WTC11 (cell line): ENCODE measurements at regions not wholly inside any gene's neighbourhood (a gene's known extent, or its start where the extent isn't known, plus 50 kb on each side); places are given as distances from the start of the nearest gene placed in this dataset.

Experiments
- ATF2 ChIP-seq: sonication (generic); formaldehyde crosslinking; IDR thresholded peaks from 2 replicates; pipeline ENCODE4 v1.8.1; 2022; ENCODE audit warnings: low read depth, missing genetic modification reagents, borderline replicate concordance
- CTCF ChIP-seq: fragments of 200-600 bp; IDR thresholded peaks from 2 replicates; pipeline ENCODE4 v1.8.0; 2022; ENCODE audit warnings: antibody characterized with exemption
- ELF4 ChIP-seq: sonication (generic); formaldehyde crosslinking; IDR thresholded peaks from 2 replicates; pipeline ENCODE4 v1.8.1; 2022; ENCODE audit warnings: low read depth, mild to moderate bottlenecking, moderate library complexity, missing genetic modification reagents
- GABPB1 ChIP-seq: sonication (generic); formaldehyde crosslinking; IDR thresholded peaks from 2 replicates; pipeline ENCODE4 v1.8.1; 2023; ENCODE audit warnings: mild to moderate bottlenecking, missing genetic modification reagents
- JUN ChIP-seq: sonication (generic); formaldehyde crosslinking; IDR thresholded peaks from 2 replicates; pipeline ENCODE4 v1.8.0; 2023; ENCODE audit warnings: mild to moderate bottlenecking, missing genetic modification reagents
- MAX ChIP-seq: sonication (generic); formaldehyde crosslinking; IDR thresholded peaks from 2 replicates; pipeline ENCODE4 v1.8.0; 2022; ENCODE audit warnings: mild to moderate bottlenecking, missing genetic modification reagents
- MLX ChIP-seq: sonication (generic); formaldehyde crosslinking; IDR thresholded peaks from 2 replicates; pipeline ENCODE4 v1.8.1; 2023; ENCODE audit warnings: mild to moderate bottlenecking, missing genetic modification reagents, moderate library complexity
- PREB ChIP-seq: sonication (generic); formaldehyde crosslinking; IDR thresholded peaks from 2 replicates; pipeline ENCODE4 v1.8.1; 2022; ENCODE audit warnings: mild to moderate bottlenecking, missing genetic modification reagents, moderate library complexity, borderline replicate concordance
- PRRX2 ChIP-seq: fragments of 250-450 bp; sonication (Bioruptor Pico); IDR thresholded peaks from 2 replicates; pipeline ENCODE4 v1.8.0; 2021; ENCODE audit warnings: mild to moderate bottlenecking
- SMAD4 ChIP-seq: sonication (generic); formaldehyde crosslinking; IDR thresholded peaks from 2 replicates; pipeline ENCODE4 v1.8.0; 2022; ENCODE audit warnings: mild to moderate bottlenecking, missing genetic modification reagents
- TEAD4 ChIP-seq: sonication (generic); formaldehyde crosslinking; IDR thresholded peaks from 2 replicates; pipeline ENCODE4 v1.8.0; 2022; ENCODE audit warnings: mild to moderate bottlenecking, missing genetic modification reagents
- USF1 ChIP-seq: sonication (generic); formaldehyde crosslinking; IDR thresholded peaks from 2 replicates; pipeline ENCODE4 v1.8.0; 2022; ENCODE audit warnings: mild to moderate bottlenecking, missing genetic modification reagents
- ZBTB43 ChIP-seq: sonication (generic); formaldehyde crosslinking; IDR thresholded peaks from 2 replicates; pipeline ENCODE4 v1.8.1; 2023; ENCODE audit warnings: mild to moderate bottlenecking, missing genetic modification reagents

- no peak for TF ChIP-seq CTCF
- no peak for TF ChIP-seq JUN (CRISPR knock-in tag)
- TF ChIP-seq TEAD4, result no peak
- no peak for TF ChIP-seq PREB
- no peak for TF ChIP-seq ATF2 (CRISPR knock-in tag)
- TF ChIP-seq GABPB1, result no peak
- TF ChIP-seq ZBTB43, result no peak
- no peak for TF ChIP-seq ELF4
- no peak for TF ChIP-seq SMAD4 (CRISPR knock-in tag)
- no peak for TF ChIP-seq PRRX2 (CRISPR knock-in tag)
- TF ChIP-seq MLX (CRISPR knock-in tag), result no peak
- TF ChIP-seq USF1 (CRISPR knock-in tag), result no peak
- no peak for TF ChIP-seq MAX (CRISPR knock-in tag)
Observed at GRCh38 chr5:51488803-51489642, 105.8 kb downstream of the ISL1 start.
